Activated T-cell treated with anti-CD3 and anti-CD28 coated beads for 24 hours (primary cell): ENCODE measurements at regions not wholly inside any gene's neighbourhood (a gene's known extent, or its start where the extent isn't known, plus 50 kb on each side); places are given as distances from the start of the nearest gene placed in this dataset.

Source experiments
- DNase-seq: peaks from one replicate; pipeline ENCODE4 v3.0.0-alpha.2; 2020; ENCODE audit warnings: low read depth

GRCh38 chr6:144724818-144725217 lies 439.7 kb downstream of the UTRN start:
- no peak for DNase-seq

GRCh38 chr6:144725736-144726522 lies 440.8 kb downstream of the UTRN start:
- no peak for DNase-seq

GRCh38 chr6:144728804-144729203 lies 443.7 kb downstream of the UTRN start:
- DNase-seq = no peak

GRCh38 chr6:144729502-144729901 lies 444.4 kb downstream of the UTRN start:
- DNase-seq = no peak

- DNase-seq = no peak
Measured at GRCh38 chr6:144730088-144730645, 445.0 kb downstream of the UTRN start.

- DNase-seq = no peak
Measured at GRCh38 chr6:144731229-144731628, 446.1 kb downstream of the UTRN start.

- DNase-seq = no peak
Measured at GRCh38 chr6:144736763-144737162, 451.6 kb downstream of the UTRN start.

GRCh38 chr6:144737998-144738397 lies 452.9 kb downstream of the UTRN start:
- DNase-seq = no peak

- no peak for DNase-seq
Measured at GRCh38 chr6:144739873-144740272, 454.7 kb downstream of the UTRN start.

- no peak for DNase-seq
Measured at GRCh38 chr6:144741659-144742058, 456.5 kb downstream of the UTRN start.

GRCh38 chr6:144742779-144743178 lies 457.6 kb downstream of the UTRN start:
- no peak for DNase-seq

- DNase-seq = no peak
Measured at GRCh38 chr6:144744720-144745119, 459.6 kb downstream of the UTRN start.

GRCh38 chr6:144745439-144745838 lies 460.3 kb downstream of the UTRN start:
- DNase-seq = no peak

GRCh38 chr6:144746902-144747469 lies 461.9 kb downstream of the UTRN start:
- no peak for DNase-seq

- DNase-seq = no peak
Measured at GRCh38 chr6:144749263-144749662, 464.1 kb downstream of the UTRN start.

- no peak for DNase-seq
Measured at GRCh38 chr6:144753023-144753705, 468.0 kb downstream of the UTRN start.

GRCh38 chr6:144756469-144756868 lies 471.3 kb downstream of the UTRN start:
- no peak for DNase-seq

- no peak for DNase-seq
Measured at GRCh38 chr6:144757299-144757698, 472.2 kb downstream of the UTRN start.

GRCh38 chr6:144757730-144758129 lies 472.6 kb downstream of the UTRN start:
- DNase-seq = no peak

GRCh38 chr6:144758602-144759001 lies 473.5 kb downstream of the UTRN start:
- no peak for DNase-seq

GRCh38 chr6:144762469-144762868 lies 477.3 kb downstream of the UTRN start:
- DNase-seq = no peak

GRCh38 chr6:144767051-144767450 lies 481.9 kb downstream of the UTRN start:
- no peak for DNase-seq

- no peak for DNase-seq
Measured at GRCh38 chr6:144768551-144769075, 483.5 kb downstream of the UTRN start.
